Kidney capillary endothelial cell (primary cell): ENCODE measurements at regions not wholly inside any gene's neighbourhood (a gene's known extent, or its start where the extent isn't known, plus 50 kb on each side); places are given as distances from the start of the nearest gene placed in this dataset.
A peak's percentile ranks its signal among the peaks of the same experiment; 100 is the strongest.

Experiments
- DNase-seq: peaks from one replicate; pipeline ENCODE4 v3.0.0-alpha.2; 2018; ENCODE audit warnings: low spot score

- no peak for DNase-seq
Measured at GRCh38 chr2:173589604-173590275, 235.1 kb downstream of the CDCA7 start.

DNA sequence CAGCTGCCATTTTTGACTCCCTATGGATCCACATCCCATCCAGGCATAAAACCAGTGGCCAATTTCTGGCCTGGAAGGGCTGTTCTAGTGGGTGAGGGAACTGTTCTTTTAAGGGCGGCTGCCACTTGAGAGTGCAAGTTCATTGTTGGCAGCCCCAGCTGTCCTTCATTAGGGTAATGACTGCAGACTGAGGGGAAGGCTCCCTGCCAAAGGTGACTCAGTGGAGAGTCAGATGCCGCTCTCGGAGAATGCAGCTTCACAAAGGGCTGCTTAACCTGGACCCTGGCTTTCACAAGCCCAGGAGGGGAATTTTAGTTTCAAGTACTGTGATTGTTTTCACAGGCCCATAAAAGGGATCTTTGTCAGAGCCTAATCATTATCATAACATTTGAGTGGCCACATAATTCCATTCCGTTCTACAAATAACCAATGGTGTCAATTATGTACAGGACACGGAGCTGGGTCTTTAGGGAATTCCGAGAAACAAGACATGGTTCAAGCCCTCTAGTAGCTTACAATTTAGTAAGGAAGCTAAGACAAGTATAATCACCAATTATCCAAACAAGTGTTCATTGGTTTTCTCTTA is 235.7 kb downstream of the CDCA7 start:
- DNase-seq, result peak; percentile 67

DNA sequence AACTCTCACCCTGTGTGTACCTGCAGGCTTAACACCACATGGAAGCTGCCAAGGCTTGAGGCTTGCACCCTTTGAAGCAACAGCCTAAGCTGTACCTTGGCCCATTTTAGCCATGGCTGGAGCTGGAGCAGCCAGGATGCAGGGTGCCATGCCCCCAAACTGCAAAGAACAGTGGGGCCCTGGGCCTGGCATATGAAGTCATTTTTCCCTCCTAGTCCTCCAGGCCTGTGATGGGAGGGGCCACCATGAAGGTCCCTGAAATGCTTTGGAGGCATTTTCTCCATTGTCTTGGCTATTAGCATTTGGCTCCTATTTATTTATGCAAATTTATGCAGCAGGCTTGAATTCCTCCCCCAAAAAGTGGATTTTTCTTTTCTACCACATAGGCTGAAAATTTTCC is 238.4 kb downstream of the CDCA7 start:
- no peak for DNase-seq

DNA sequence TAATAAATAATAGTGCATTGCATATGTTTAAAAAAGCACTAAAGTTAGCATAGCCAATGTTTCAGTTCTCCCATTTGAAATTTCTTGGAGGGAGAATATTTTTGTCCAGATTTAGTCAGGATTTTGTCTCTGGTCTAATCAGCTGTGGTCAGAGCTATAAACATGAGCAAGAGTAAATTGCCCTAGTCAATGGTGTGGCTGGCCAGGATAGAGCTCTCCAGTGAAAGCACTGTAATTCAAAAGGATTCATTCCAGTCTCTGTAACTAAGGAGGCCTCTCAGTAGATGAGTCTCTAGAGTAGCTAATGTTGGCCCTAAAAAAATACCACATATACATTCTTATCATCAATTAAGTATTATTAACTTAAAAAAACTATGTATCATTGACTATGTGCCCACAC is 241.6 kb downstream of the CDCA7 start:
- DNase-seq, result no peak

DNA sequence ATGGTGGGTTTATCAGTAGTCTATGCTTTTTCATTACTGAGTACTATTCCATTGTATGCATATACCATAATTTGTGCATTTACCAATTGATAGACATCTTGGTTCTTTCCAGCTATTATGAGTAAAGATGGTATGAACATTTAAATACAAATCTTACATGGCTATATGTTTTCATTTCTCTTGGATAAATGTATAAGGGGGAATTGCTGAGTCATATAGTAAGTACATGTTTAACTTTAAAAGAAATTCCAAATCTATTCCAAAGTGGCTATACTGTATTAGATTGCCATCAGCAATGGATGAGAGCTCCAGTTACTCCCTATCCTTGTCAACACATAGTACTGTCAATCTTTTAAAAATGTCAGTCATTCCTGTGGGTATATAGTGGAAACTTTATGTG is 243.9 kb downstream of the CDCA7 start:
- DNase-seq, result no peak

DNA sequence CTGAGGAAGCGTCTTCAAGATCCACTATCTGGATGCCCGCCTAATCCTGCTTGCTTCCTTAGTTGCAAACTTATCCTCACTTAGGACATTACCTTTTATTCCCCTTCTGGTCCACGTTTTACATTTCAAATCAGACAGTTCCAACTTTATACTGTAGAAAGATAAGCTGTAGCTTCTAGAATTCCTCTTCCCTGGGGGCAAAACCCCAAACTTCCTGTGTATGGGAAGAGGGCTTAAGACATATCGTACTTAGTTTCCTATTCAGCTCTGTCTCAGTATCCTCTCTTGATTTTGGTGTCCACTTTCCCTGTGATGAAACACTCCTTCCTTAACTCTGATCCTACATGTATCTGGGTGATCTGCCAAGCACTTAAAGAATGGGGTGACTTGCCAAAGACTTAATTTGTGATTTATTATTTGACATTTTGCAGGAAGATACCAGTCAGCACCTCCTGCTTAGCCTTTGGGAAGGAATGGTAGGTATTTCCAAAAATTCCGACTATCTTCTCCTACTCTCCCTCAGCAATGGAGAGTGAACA is 245.2 kb downstream of the CDCA7 start:
- DNase-seq, result no peak

GRCh38 chr2:173602153-173602795 is 247.6 kb downstream of the CDCA7 start:
- no peak for DNase-seq

- no peak for DNase-seq
Measured at GRCh38 chr2:173605994-173606393, 251.3 kb downstream of the CDCA7 start.

DNA sequence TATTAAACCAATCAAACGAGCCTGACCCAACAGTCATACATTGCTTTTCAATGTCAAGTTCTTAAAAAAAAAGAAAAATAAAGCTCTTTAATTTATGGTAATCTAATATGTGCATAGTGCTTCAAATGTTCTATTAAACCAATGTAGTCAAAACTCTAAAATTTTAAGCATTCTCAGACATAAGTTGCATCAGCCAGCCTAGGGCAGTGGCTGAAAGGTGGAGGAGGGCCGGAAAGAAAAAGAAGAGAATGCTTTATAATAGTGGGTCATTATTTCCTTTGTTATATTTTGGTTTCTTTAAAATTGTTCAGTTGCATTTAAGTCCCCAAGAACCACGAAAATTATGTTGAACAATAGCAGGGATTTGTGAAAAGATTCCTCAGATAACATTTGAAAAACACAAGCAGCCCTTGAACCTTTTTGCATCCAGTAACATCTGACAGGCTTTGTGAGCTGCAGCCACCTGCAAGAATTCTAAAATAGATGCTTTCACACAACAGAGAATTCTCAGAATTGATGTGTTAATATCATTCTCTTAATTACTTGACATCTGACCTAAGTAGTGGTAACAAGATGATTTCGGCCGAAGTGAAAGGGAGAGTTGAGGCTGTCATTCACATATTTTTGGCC is 252.1 kb downstream of the CDCA7 start:
- DNase-seq, result no peak

DNA sequence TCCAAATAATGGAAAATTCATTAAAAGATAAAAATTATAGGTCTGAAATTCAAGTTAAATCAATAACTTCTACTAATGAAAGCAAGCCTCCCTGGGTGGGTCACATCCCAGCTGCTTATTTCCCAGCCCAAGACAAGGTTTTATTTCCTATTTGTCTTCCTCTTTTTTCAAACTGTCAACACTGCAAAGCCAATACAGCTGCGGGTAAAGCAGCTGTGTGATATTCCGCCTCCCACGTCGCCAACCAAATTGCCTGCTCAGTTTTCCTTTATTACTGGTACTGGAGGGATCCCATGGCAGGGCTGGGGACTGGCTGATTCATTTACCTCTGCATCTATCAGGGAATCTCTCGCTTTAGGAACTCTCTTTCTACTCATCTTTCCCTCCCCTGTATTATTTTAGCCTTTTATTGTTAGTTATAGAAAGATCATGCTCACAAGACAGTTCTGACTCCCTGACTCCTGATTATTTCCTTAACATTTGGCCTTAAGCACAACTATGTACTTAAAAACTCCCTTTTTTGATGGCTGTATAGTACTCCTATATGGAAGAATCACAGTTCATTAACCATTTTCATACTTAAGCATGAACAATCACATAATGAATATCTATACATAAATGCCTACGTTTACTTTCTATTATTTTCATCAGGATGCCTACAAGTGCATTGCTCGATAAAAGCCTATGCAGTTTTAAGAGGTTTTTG is 253.1 kb downstream of the CDCA7 start:
- no peak for DNase-seq

GRCh38 chr2:173611121-173611520 is 256.4 kb downstream of the CDCA7 start:
- no peak for DNase-seq

- no peak for DNase-seq
Measured at GRCh38 chr2:173612354-173612753, 257.7 kb downstream of the CDCA7 start.

GRCh38 chr2:173613386-173613785 is 258.7 kb downstream of the CDCA7 start:
- no peak for DNase-seq

DNA sequence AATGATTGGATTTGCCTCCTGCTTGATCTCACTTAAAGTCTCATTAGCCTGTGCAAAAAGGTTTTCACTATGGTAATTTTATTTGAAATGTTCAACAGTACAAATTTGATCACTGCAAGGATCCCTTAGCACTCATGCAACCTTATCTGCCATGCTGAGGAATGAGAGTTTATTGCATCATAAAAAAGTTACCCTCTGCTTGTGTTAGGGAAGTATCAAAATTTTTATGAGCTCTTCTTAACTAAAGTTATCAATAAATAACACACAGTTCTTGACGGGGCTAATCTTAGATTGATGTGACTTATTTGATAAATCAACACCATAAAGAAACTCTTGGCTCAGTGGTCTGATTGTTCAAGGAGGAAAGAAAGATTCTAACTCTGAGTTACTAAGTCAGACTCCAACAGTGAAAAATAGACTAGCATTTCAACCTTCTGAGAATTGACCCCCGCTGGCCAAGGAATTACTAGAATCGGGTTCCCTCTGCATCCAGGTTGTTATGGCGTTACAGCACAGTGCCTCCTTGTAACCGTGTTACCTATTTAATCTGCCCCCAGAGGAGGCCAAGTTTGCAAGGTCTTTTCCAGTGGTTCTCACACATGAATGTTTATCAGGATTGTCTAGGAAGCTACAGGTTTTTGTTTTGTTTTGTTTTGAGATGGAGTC is 259.7 kb downstream of the CDCA7 start:
- no peak for DNase-seq

- no peak for DNase-seq
Measured at GRCh38 chr2:173623438-173624319, 269.0 kb downstream of the CDCA7 start.

DNA sequence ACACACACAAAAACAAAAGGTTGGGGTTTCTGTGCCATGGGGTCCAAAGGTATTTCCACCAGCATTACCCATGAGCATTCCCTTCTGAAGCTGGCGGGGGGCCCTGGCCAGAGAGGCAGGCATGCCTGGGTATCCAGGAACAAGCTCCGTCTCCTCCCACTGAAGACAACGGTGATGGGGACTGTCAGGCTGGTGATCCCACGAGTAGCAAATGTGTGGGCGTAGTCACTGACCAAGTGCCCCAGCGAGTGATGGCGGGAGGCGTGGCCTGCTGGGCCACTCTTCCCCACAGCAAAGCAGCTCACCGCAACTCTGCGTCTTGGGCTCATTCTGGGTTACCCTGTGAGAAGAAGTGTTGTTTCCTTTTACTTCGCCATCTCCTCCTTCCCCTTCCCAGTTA is 270.6 kb downstream of the CDCA7 start:
- DNase-seq, result no peak

DNA sequence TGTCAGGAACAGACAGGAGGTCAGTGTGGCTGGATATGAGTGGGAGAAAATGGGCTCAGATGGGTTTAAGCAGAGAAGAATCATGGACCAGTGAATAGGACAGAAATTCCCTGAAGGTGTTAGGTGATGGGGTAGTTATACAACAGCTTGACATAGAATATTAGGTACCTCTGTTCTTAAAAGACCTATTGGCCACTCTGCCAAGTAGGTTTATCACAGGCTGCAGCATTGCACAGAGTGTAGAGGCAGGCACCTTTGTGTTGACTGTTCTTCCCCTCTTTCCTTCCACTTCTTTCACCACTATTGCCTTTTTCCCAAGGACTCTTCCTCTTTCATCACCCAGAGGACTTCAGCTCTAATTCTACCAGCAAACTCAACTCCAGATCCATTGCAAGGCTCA is 274.4 kb downstream of the CDCA7 start:
- DNase-seq, result no peak

DNA sequence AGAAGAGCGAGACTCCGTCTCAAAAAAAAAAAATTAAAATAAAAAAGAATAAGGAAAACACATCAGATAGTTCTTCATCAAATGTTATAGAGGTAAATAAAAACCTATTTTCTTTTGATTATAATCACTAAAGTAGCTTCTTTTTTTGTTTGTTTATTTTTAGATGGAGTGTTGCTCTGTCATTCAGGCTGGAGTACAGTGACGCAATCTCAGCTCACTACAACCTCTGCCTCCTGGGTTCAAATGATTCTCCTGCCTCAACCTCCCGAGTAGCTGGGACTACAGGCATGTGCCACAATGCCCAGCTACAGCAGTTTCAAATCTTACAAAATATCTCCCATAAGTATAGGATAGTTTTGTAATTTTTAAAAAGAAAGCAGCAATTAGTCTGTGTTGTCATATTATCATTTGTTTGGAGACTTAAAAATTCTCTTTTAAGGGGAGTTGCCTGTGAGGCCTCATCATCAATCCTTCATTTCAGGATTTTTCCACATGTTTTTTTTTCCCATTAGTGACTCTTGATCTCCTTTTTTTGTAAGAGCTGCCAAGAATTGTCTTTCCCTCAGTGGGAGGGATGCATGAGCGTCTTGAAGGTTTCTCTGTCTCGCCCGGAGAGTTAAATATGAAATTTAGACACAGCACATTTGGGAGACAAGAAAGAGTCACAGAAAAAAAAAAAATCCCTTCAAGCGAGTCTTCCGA is 275.9 kb downstream of the CDCA7 start:
- DNase-seq, result no peak

- DNase-seq, result no peak
Measured at GRCh38 chr2:173631127-173631460, 276.4 kb downstream of the CDCA7 start.

DNA sequence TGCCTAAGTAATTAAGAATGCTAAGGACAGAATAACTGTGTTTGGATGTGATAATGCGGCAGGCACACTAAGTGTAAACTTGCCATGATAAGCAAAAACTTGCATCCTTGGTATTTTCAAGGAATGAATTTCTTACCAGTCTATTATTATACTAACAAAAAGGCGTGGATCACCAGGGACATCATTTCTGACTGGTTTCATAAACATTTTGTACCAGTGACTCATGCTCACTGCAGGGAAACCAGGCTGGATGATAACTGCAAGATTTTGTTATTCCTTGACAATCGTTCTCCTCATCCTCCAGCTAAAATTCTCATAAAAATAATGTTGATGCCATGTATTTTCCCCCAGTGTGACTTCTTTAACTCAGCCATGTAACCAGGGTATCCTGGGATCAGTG is 289.5 kb downstream of the CDCA7 start:
- no peak for DNase-seq
